Endothelial cell of umbilical vein (primary cell): ENCODE measurements at regions not wholly inside any gene's neighbourhood (a gene's known extent, or its start where the extent isn't known, plus 50 kb on each side); places are given as distances from the start of the nearest gene placed in this dataset.

Source experiments
- BruUV-seq: library from RNA; stranded (reverse); fragments of 400-500 nt; replicated peaks from 2 replicates; lab custom pipeline; 2021; lab: Mats Ljungman, UMichigan
- CTCF ChIA-PET: fragments of 300-600, 350-600 bp; sonication (Branson Sonifier 250); formaldehyde crosslinking; loops from one replicate; lab custom pipeline; 2021; ENCODE audit warnings: antibody characterized with exemption, inconsistent platforms; lab: Charles Lee
- POLR2A ChIA-PET: fragments of 300-600, 350-600 bp; sonication (Branson Sonifier 250); formaldehyde crosslinking; loops from one replicate; lab custom pipeline; 2021; ENCODE audit warnings: antibody characterized with exemption, inconsistent platforms; lab: Charles Lee
- DNase-seq: peaks from one replicate; pipeline ENCODE4 v3.0.0-alpha.2; 2011; ENCODE audit warnings: low read depth, low spot score
- FAIRE-seq: peaks from 2 replicates; lab custom pipeline; 2011; peaks lifted over from hg19 to GRCh38; lab: Jason Lieb, UNC
- H2AFZ ChIP-seq: 2 replicates; pipeline ENCODE4 v1.6.0; 2012; ENCODE audit warnings: low read depth, low read length, control low read depth, inconsistent platforms
- H3K27ac ChIP-seq: 2 replicates; pipeline ENCODE4 v1.5.1; 2011; ENCODE audit warnings: low read depth, mild to moderate bottlenecking, control low read depth, low read length, moderate library complexity; ENCODE audit not compliant: insufficient read depth
- H3K27me3 ChIP-seq, 2 experiments: 2 replicates each; pipeline versions ENCODE4 v1.6.0 to v1.6.1; 2011; ENCODE audit warnings: low read length in 2 of 2, mixed read lengths in 1 of 2; ENCODE audit not compliant: control insufficient read depth in 2 of 2, insufficient read depth in 2 of 2
- H3K36me3 ChIP-seq, 2 experiments: 2 replicates in 1 of 2; 3 replicates in 1 of 2; pipeline ENCODE4 v1.5.1; 2011; ENCODE audit warnings: low read length in 2 of 2, mild to moderate bottlenecking in 1 of 2, moderate library complexity in 1 of 2; ENCODE audit not compliant: control insufficient read depth in 2 of 2, insufficient read depth in 2 of 2; ENCODE audit errors: extremely low read depth in 1 of 2
- H3K4me1 ChIP-seq: 3 replicates; pipeline ENCODE4 v1.5.1; 2011; ENCODE audit warnings: mild to moderate bottlenecking, low read length; ENCODE audit not compliant: control insufficient read depth, insufficient read depth; ENCODE audit errors: extremely low read depth
- H3K4me2 ChIP-seq: 2 replicates; pipeline ENCODE4 v1.6.1; 2011; ENCODE audit warnings: low read length, control low read depth, mixed read lengths; ENCODE audit not compliant: insufficient read depth
- H3K4me3 ChIP-seq, 3 experiments: fragments of 200-600 bp in 1 of 3; sonication (generic), shearing (Covaris generic) in 1 of 3; replicated peaks in 1 of 3; 2 replicates each; pipeline ENCODE4 v1.5.1; 2011 to 2016; ENCODE audit warnings: control low read depth in 3 of 3, low read length in 3 of 3, mild to moderate bottlenecking in 2 of 3, inconsistent platforms in 1 of 3, low read depth in 1 of 3, moderate library complexity in 1 of 3; ENCODE audit not compliant: insufficient read depth in 1 of 3
- H3K79me2 ChIP-seq: 2 replicates; pipeline ENCODE4 v1.6.0; 2012; ENCODE audit warnings: low read length, inconsistent platforms; ENCODE audit not compliant: control insufficient read depth, insufficient read depth
- H3K9ac ChIP-seq: replicated peaks from 2 replicates; pipeline ENCODE3; 2011; ENCODE audit warnings: low read length, control low read depth; ENCODE audit not compliant: insufficient read depth; ENCODE audit errors: extremely low read depth
- H3K9me1 ChIP-seq: replicated peaks from 3 replicates; pipeline ENCODE4 v1.6.0; 2011; ENCODE audit warnings: mild to moderate bottlenecking, low read length; ENCODE audit not compliant: control insufficient read depth, insufficient read depth; ENCODE audit errors: extremely low read depth
- H3K9me3 ChIP-seq: replicated peaks from 2 replicates; pipeline ENCODE4 v1.5.1; 2012; ENCODE audit warnings: low read length, inconsistent platforms; ENCODE audit not compliant: control insufficient read depth, insufficient read depth
- H4K20me1 ChIP-seq: replicated peaks from 2 replicates; pipeline ENCODE3; 2011; ENCODE audit warnings: mild to moderate bottlenecking, low read length; ENCODE audit not compliant: control insufficient read depth, insufficient read depth; ENCODE audit errors: extremely low read depth
- EZH2 ChIP-seq: IDR thresholded peaks from 2 replicates; pipeline ENCODE4 v1.6.1; 2012; ENCODE audit warnings: borderline replicate concordance, low read depth, mild to moderate bottlenecking, moderate library complexity, low read length, inconsistent platforms; ENCODE audit not compliant: severe bottlenecking
- FOS ChIP-seq: IDR thresholded peaks from 2 replicates; pipeline ENCODE4 v1.6.1; 2011; ENCODE audit warnings: mild to moderate bottlenecking, low read length, moderate library complexity, borderline replicate concordance; ENCODE audit not compliant: insufficient read depth
- GATA2 ChIP-seq: IDR thresholded peaks from 2 replicates; pipeline ENCODE4 v1.7.0; 2011; ENCODE audit warnings: low read depth, mild to moderate bottlenecking, moderate library complexity, mixed read lengths, low read length; ENCODE audit not compliant: insufficient read length, insufficient read depth
- JUN ChIP-seq: IDR thresholded peaks from 2 replicates; pipeline ENCODE4 v1.6.1; 2011; ENCODE audit warnings: borderline replicate concordance, low read depth; ENCODE audit not compliant: insufficient read length, insufficient read depth
- MYC ChIP-seq: IDR thresholded peaks from one replicate; pipeline ENCODE4 v1.6.1; 2011; ENCODE audit warnings: mild to moderate bottlenecking, low read depth, low read length
- POLR2A ChIP-seq: IDR thresholded peaks from 2 replicates; pipeline ENCODE4 v1.6.1; 2012; ENCODE audit warnings: low read depth, mild to moderate bottlenecking, control low read depth, low read length
- POLR2AphosphoS5 ChIP-seq: IDR thresholded peaks from 2 replicates; pipeline ENCODE4 v1.6.1; 2012; ENCODE audit warnings: low read depth, mild to moderate bottlenecking, control low read depth, low read length, moderate library complexity; ENCODE audit not compliant: insufficient read depth
- dilution Hi-C: fragments of 300-500 bp; cut with MboI; formaldehyde crosslinking; loops from one replicate; pipeline ENCODE4 v1.15.0; 2019; ENCODE audit warnings: low sequenced_read_pairs; ENCODE audit not compliant: extremely low pct_ligation_motif_present
- intact Hi-C: fragments of 100-400 bp; cut with micrococcal nuclease; formaldehyde crosslinking; loops from one replicate; pipeline ENCODE4 v1.10.0; 2022
- TF ChIP-seq, protein P1 (sequence below): IDR thresholded peaks from 2 replicates; pipeline ENCODE4 v1.6.1; 2011; ENCODE audit not compliant: insufficient read depth, insufficient read length
- TF ChIP-seq, protein P2 (sequence below), 2 donors: IDR thresholded peaks; 1 replicate in 1 of 2; 2 replicates in 1 of 2; pipeline ENCODE4 v1.5.1; 2011; ENCODE audit warnings: low read length in 2 of 2, mild to moderate bottlenecking in 2 of 2, moderate library complexity in 2 of 2, control low read depth in 1 of 2, inconsistent platforms in 1 of 2, low read depth in 1 of 2; ENCODE audit not compliant: insufficient read depth in 1 of 2; ENCODE audit errors: extremely low read depth in 1 of 2

DNA sequence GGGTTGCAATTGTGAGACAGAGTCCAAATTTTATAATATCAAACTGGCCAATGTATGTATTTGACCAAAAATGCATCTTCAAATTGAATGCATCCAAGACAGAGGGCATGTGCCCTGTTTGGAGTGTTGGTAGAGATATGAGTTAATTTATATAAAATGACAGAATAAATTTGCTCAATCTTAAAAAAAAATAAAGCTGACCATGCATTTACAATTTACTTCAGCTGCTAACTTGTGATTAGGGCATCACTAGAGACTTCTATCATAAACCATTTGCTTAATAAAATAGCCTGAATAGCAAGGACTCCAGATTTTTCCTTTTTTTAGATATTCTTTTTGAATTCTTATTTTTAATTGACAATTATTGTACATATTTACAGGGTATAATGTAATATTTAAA is 1345.8 kb downstream of the CDH11 start:
- TF ChIP-seq, protein P1, sequence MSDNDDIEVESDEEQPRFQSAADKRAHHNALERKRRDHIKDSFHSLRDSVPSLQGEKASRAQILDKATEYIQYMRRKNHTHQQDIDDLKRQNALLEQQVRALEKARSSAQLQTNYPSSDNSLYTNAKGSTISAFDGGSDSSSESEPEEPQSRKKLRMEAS: no peak
- TF ChIP-seq FOS (no peak), POLR2AphosphoS5 (no peak), POLR2A (no peak), MYC (no peak), JUN (no peak), EZH2 (no peak), GATA2 (no peak)
- TF ChIP-seq, protein P2, sequence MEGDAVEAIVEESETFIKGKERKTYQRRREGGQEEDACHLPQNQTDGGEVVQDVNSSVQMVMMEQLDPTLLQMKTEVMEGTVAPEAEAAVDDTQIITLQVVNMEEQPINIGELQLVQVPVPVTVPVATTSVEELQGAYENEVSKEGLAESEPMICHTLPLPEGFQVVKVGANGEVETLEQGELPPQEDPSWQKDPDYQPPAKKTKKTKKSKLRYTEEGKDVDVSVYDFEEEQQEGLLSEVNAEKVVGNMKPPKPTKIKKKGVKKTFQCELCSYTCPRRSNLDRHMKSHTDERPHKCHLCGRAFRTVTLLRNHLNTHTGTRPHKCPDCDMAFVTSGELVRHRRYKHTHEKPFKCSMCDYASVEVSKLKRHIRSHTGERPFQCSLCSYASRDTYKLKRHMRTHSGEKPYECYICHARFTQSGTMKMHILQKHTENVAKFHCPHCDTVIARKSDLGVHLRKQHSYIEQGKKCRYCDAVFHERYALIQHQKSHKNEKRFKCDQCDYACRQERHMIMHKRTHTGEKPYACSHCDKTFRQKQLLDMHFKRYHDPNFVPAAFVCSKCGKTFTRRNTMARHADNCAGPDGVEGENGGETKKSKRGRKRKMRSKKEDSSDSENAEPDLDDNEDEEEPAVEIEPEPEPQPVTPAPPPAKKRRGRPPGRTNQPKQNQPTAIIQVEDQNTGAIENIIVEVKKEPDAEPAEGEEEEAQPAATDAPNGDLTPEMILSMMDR (IDR thresholded peaks at IDR 0.05; ENCODE audit: extremely low read depth in 1 of 2, insufficient read depth in 1 of 2, low read depth in 1 of 2, low read length in 2 of 2): no peak
- dilution Hi-C loops: no loop called here
- no peaks in the 10 kb centered on the region for H3K36me3 ChIP-seq
- no peak for FAIRE-seq
- no peaks in the 10 kb centered on the region for H3K27me3 ChIP-seq
- no peak for DNase-seq
- ChIA-PET CTCF (no interaction called here), POLR2A (no interaction called here)
- no peaks in the 10 kb centered on the region for H3K4me1 ChIP-seq
- no TSS peak for BruUV-seq
- no peak overlapping the region for H3K9ac ChIP-seq
- H3K4me3 ChIP-seq: no peak overlapping the region
- H4K20me1 ChIP-seq: no peaks in the 10 kb centered on the region
- no peak overlapping the region for H2AFZ ChIP-seq
- intact Hi-C loops: no loop called here
- no peak overlapping the region for H3K4me2 ChIP-seq
- no peak overlapping the region for H3K27ac ChIP-seq
- no peaks in the 10 kb centered on the region for H3K79me2 ChIP-seq
- no peaks in the 10 kb centered on the region for H3K9me3 ChIP-seq
- H3K9me1 ChIP-seq: no peaks in the 10 kb centered on the region
